Astrocyte of the cerebellum (primary cell): ENCODE measurements at regions not wholly inside any gene's neighbourhood (a gene's known extent, or its start where the extent isn't known, plus 50 kb on each side); places are given as distances from the start of the nearest gene placed in this dataset.

Experiments used
- DNase-seq: peaks from one replicate; pipeline ENCODE4 v3.0.0-alpha.2; 2011; ENCODE audit warnings: low read depth
- H3K4me3 ChIP-seq: 2 replicates; pipeline ENCODE4 v1.5.1; 2011; ENCODE audit warnings: mild to moderate bottlenecking, low read depth, low read length, moderate library complexity
- CTCF ChIP-seq: IDR thresholded peaks from 2 replicates; pipeline ENCODE4 v1.5.1; 2012; ENCODE audit warnings: low read length, low read depth, moderate library complexity, mild to moderate bottlenecking; ENCODE audit errors: missing control alignments
- in situ Hi-C: cut with HindIII; loops from 2 replicates; pipeline ENCODE4 v1.10.0; 2017; ENCODE audit warnings: low sequenced_read_pairs

GRCh38 chr5:138665261-138665660, 88.0 kb upstream of the CTNNA1 start:
- H3K4me3 ChIP-seq = no peak overlapping the region
- TF ChIP-seq CTCF = no peak
- in situ Hi-C loops = no loop called here

GRCh38 chr5:138664276-138664943, 88.8 kb upstream of the CTNNA1 start:
- no peak for TF ChIP-seq CTCF
- in situ Hi-C loops = no loop called here
- no peak overlapping the region for H3K4me3 ChIP-seq
- no peak for DNase-seq

More at GRCh38 chr5:138665261-138665660, 88.0 kb upstream of the CTNNA1 start:
- no peak for DNase-seq

GRCh38 chr5:138663561-138663960, 88.4 kb upstream of the HSPA9 start:
- no peak overlapping the region for H3K4me3 ChIP-seq
- TF ChIP-seq CTCF = no peak
- in situ Hi-C loops = no loop called here
- DNase-seq = no peak

- no peak for TF ChIP-seq CTCF
- in situ Hi-C loops = no loop called here
- no peak for DNase-seq
- no peak overlapping the region for H3K4me3 ChIP-seq
These were observed 87.8 kb upstream of the HSPA9 start for GRCh38 chr5:138663009-138663408.

- in situ Hi-C loops = no loop called here
- no peak overlapping the region for H3K4me3 ChIP-seq
- TF ChIP-seq CTCF = no peak
- DNase-seq = no peak
These were observed 87.4 kb upstream of the HSPA9 start for GRCh38 chr5:138662599-138662998.

- no peak for DNase-seq
- TF ChIP-seq CTCF = no peak
- no peak overlapping the region for H3K4me3 ChIP-seq
- in situ Hi-C loops = no loop called here
These were observed 86.8 kb upstream of the HSPA9 start for GRCh38 chr5:138661991-138662434.
